ENCODE measurements at regions not wholly inside any gene's neighbourhood (a gene's known extent, or its start where the extent isn't known, plus 50 kb on each side); places are given as distances from the start of the nearest gene placed in this dataset.

GRCh38 chr2:77910136-77910535 is 388.0 kb upstream of the LRRTM4 start:
- Histone ChIP-seq H3K36me3 (ENCODE audit: low read depth) (no peaks in the 10 kb centered on the region), H3K9me3 (ENCODE audit: severe bottlenecking) (no peaks in the 10 kb centered on the region), H3K27me3 (ENCODE audit: insufficient read depth, poor library complexity, severe bottlenecking) (no peaks in the 10 kb centered on the region), H3K4me3 (ENCODE audit: severe bottlenecking) (no peak overlapping the region), H3K27ac (ENCODE audit: poor library complexity, severe bottlenecking) (no peak overlapping the region), H3K4me1 (ENCODE audit: insufficient read depth, poor library complexity, severe bottlenecking) (no peaks in the 10 kb centered on the region)
- ATAC-seq (ENCODE audit: low read depth): no peak
- no peak for TF ChIP-seq CTCF (IDR thresholded peaks at IDR 0.05; ENCODE audit: poor library complexity, severe bottlenecking)
- no peak for DNase-seq (ENCODE audit: low spot score)

GRCh38 chr2:77920838-77921366 is 398.7 kb upstream of the LRRTM4 start:
- no peak overlapping the region for H3K4me3 ChIP-seq (ENCODE audit: severe bottlenecking)
- TF ChIP-seq CTCF (IDR thresholded peaks at IDR 0.05; ENCODE audit: poor library complexity, severe bottlenecking): no peak
- no peaks in the 10 kb centered on the region for H3K36me3 ChIP-seq (ENCODE audit: low read depth)
- H3K9me3 ChIP-seq (ENCODE audit: severe bottlenecking): no peaks in the 10 kb centered on the region
- ATAC-seq (ENCODE audit: low read depth): no peak
- no peak for DNase-seq (ENCODE audit: low spot score)
- no peak overlapping the region for H3K27ac ChIP-seq (ENCODE audit: poor library complexity, severe bottlenecking)
- no peaks in the 10 kb centered on the region for H3K4me1 ChIP-seq (ENCODE audit: insufficient read depth, poor library complexity, severe bottlenecking)
- H3K27me3 ChIP-seq (ENCODE audit: insufficient read depth, poor library complexity, severe bottlenecking): no peaks in the 10 kb centered on the region

GRCh38 chr2:77922567-77922966 is 400.4 kb upstream of the LRRTM4 start:
- no peaks in the 10 kb centered on the region for H3K9me3 ChIP-seq (ENCODE audit: severe bottlenecking)

GRCh38 chr2:77937366-77937765 is 415.2 kb upstream of the LRRTM4 start:
- no peak for TF ChIP-seq CTCF (IDR thresholded peaks at IDR 0.05; ENCODE audit: poor library complexity, severe bottlenecking)

More at GRCh38 chr2:77922567-77922966, 400.4 kb upstream of the LRRTM4 start:
- DNase-seq (ENCODE audit: low spot score): no peak
- H3K36me3 ChIP-seq (ENCODE audit: low read depth): no peaks in the 10 kb centered on the region
- no peak for ATAC-seq (ENCODE audit: low read depth)
- H3K27me3 ChIP-seq (ENCODE audit: insufficient read depth, poor library complexity, severe bottlenecking): no peaks in the 10 kb centered on the region
- no peak overlapping the region for H3K4me3 ChIP-seq (ENCODE audit: severe bottlenecking)
- TF ChIP-seq CTCF (IDR thresholded peaks at IDR 0.05; ENCODE audit: poor library complexity, severe bottlenecking): no peak
- no peaks in the 10 kb centered on the region for H3K4me1 ChIP-seq (ENCODE audit: insufficient read depth, poor library complexity, severe bottlenecking)
- no peak overlapping the region for H3K27ac ChIP-seq (ENCODE audit: poor library complexity, severe bottlenecking)

GRCh38 chr2:77938462-77938861 is 416.3 kb upstream of the LRRTM4 start:
- H3K4me3 ChIP-seq (ENCODE audit: severe bottlenecking): no peak overlapping the region
- no peak overlapping the region for H3K27ac ChIP-seq (ENCODE audit: poor library complexity, severe bottlenecking)
- TF ChIP-seq CTCF (IDR thresholded peaks at IDR 0.05; ENCODE audit: poor library complexity, severe bottlenecking): no peak
- no peaks in the 10 kb centered on the region for H3K9me3 ChIP-seq (ENCODE audit: severe bottlenecking)
- no peaks in the 10 kb centered on the region for H3K27me3 ChIP-seq (ENCODE audit: insufficient read depth, poor library complexity, severe bottlenecking)
- H3K4me1 ChIP-seq (ENCODE audit: insufficient read depth, poor library complexity, severe bottlenecking): no peaks in the 10 kb centered on the region
- DNase-seq (ENCODE audit: low spot score) (no peak), ATAC-seq (ENCODE audit: low read depth) (no peak)
- H3K36me3 ChIP-seq (ENCODE audit: low read depth): no peaks in the 10 kb centered on the region

More at GRCh38 chr2:77937366-77937765, 415.2 kb upstream of the LRRTM4 start:
- Histone ChIP-seq H3K4me3 (ENCODE audit: severe bottlenecking) (no peak overlapping the region), H3K27me3 (ENCODE audit: insufficient read depth, poor library complexity, severe bottlenecking) (no peaks in the 10 kb centered on the region), H3K4me1 (ENCODE audit: insufficient read depth, poor library complexity, severe bottlenecking) (no peaks in the 10 kb centered on the region), H3K9me3 (ENCODE audit: severe bottlenecking) (no peaks in the 10 kb centered on the region), H3K27ac (ENCODE audit: poor library complexity, severe bottlenecking) (no peak overlapping the region), H3K36me3 (ENCODE audit: low read depth) (no peaks in the 10 kb centered on the region)
- no peak for ATAC-seq (ENCODE audit: low read depth)
- no peak for DNase-seq (ENCODE audit: low spot score)
